ENCODE measurements at regions not wholly inside any gene's neighbourhood (a gene's known extent, or its start where the extent isn't known, plus 50 kb on each side); places are given as distances from the start of the nearest gene placed in this dataset.

DNA sequence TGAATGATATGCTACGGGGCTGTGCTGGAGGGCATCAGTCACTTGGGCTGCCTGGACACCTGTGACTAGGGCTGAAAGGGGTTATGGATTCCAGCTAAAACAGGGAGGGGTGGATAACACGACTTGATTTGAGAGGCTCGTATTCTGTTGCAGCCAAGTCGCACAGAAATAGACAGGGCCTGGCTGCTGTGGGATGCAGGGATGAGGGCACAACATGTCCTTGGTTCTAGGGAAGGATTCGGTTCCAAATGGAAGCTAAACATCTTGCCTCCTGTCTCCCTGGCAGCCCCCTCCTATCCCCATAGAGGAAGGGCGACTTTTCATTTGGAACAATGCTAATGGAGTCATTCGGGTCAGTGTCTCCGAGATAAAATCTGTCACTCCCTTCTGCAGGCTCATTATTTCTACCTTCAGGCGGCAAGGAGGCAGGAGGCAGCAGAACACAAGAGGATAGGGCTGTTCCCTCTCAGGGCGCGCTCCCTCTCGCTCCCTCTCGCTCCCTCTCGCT is 433.8 kb upstream of the RBMS3 start:
- DNase-seq: no peak
- intact Hi-C loops (cut with DNase I): no loop called here
- no peak for ATAC-seq (ENCODE audit: poor library complexity)

DNA sequence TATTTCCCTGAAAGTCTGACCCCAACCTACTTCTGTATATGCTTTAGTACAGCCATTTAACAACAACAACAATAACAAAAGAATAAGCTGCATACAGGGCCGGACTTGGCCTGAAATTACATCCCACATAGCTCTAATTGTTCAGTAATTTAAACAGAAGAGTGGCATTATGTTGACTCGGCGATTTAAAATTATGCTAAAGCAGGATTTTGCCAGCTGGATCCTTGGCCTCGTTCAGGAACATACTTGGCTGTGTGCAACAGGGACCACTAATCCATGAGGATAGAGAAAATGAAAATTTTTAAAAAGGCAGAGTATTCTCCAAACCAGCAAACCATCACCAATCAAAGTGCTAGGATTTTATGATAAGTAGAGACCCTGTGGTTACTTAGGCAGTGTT is 433.1 kb upstream of the RBMS3 start:
- ATAC-seq (ENCODE audit: poor library complexity): no peak
- no peak for DNase-seq
- intact Hi-C loops (cut with DNase I): no loop called here

DNA sequence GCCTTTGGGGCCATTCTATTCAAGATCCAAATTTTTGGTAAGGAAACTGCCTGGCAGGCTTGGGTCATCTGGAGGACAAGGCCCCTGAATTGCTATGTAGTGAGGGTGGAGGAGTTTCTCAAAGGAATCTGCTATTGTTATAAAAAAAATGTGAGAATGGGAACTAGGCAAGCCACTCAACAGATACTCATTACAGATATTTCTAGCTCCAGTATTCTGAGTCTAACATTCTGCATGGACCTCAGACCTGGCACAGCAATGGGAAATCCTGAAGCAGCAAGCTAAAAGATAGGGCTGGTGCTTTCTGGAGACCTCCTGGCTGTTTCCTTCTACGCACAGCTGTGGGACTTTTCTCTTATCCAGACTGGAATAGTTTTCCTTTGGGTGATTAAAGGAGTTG is 430.7 kb upstream of the RBMS3 start:
- peak; percentile 38 for ATAC-seq (ENCODE audit: poor library complexity)
- intact Hi-C loops (cut with DNase I): no loop called here

GRCh38 chr3:28853830-28854229 is 427.0 kb upstream of the RBMS3 start:
- DNase-seq: no peak
- ATAC-seq (ENCODE audit: poor library complexity): no peak
- intact Hi-C loops (cut with DNase I): no loop called here

More for the DNA sequence above, 430.7 kb upstream of the RBMS3 start:
- DNase-seq: no peak

GRCh38 chr3:28856796-28857195 is 424.1 kb upstream of the RBMS3 start:
- DNase-seq (no peak), ATAC-seq (ENCODE audit: poor library complexity) (no peak)
- intact Hi-C loops (cut with DNase I): no loop called here

GRCh38 chr3:28859897-28860296 is 421.0 kb upstream of the RBMS3 start:
- intact Hi-C loops (cut with DNase I): no loop called here
- ATAC-seq (ENCODE audit: poor library complexity) (no peak), DNase-seq (no peak)

DNA sequence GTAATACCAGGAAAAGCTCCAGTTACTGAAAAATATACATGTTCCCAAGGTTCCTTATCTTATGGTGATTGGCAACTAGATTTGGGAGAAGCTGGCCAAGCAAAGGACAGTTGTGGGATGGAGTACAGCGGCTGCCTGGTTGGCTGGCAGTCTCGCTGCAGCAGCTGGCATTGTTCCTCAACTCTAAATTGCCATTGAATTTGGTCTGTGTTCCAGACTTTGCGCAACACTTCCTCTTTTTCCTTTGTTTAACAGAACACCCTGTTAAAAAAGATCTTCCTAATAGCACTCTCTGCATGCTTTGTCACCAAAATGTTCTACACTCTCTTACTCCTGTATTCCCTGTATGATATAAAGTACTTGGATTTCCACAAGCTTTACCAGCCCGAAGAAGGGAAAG is 420.6 kb upstream of the RBMS3 start:
- peak; percentile 63 for DNase-seq
- intact Hi-C loops (cut with DNase I): no loop called here
- peak; percentile 74 for ATAC-seq (ENCODE audit: poor library complexity)

DNA sequence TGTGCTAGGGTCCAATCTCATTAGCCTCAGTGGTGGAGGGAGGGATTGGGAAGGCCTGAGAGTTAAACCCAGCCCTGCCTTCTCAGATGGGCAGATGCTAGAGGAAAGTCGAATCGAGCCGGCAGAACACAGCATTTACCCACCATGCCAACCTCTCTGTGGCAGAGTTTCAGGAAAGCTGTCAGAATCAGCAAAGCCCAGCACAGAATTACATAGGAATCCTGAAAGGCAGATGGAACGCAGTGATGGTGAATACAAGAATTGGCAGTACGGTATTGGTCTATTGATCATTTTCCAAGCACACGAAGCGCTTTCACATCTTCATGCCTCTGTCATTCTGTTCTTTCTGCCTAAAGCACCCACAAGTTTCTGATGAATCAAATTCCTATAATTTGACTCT is 417.7 kb upstream of the RBMS3 start:
- ATAC-seq (ENCODE audit: poor library complexity) (no peak), DNase-seq (no peak)
- intact Hi-C loops (cut with DNase I): no loop called here

- ATAC-seq (ENCODE audit: poor library complexity) (no peak), DNase-seq (no peak)
- intact Hi-C loops (cut with DNase I): no loop called here
Measured at GRCh38 chr3:28867836-28868235, 413.0 kb upstream of the RBMS3 start.

- DNase-seq (no peak), ATAC-seq (ENCODE audit: poor library complexity) (no peak)
- intact Hi-C loops (cut with DNase I): no loop called here
Measured at GRCh38 chr3:28868897-28869296, 412.0 kb upstream of the RBMS3 start.

DNA sequence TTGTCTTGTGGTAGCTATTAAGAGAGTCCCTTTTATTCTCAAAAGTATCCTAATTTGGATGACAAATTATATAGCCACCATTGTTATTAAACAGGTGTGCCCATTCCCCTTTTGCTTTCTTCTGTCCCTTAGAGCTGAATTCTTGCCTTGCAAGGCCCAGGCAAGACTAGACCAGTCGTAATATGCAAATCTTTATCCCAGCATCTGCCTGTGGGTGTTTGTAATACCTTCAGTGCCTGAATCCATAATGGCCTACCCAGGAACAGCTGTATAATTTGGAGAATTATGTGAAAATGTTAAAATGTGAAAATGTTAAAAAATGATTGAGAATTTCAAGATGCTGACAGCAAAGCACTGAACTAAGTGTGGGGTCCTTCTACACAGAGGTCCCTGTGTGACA is 403.0 kb upstream of the RBMS3 start:
- intact Hi-C loops (cut with DNase I): no loop called here

GRCh38 chr3:28890373-28890772 is 390.5 kb upstream of the RBMS3 start:
- DNase-seq (no peak), ATAC-seq (ENCODE audit: poor library complexity) (no peak)
- intact Hi-C loops (cut with DNase I): no loop called here

More for the DNA sequence above, 403.0 kb upstream of the RBMS3 start:
- ATAC-seq (ENCODE audit: poor library complexity): no peak
- no peak for DNase-seq

GRCh38 chr3:28891485-28891884 is 389.4 kb upstream of the RBMS3 start:
- ATAC-seq (ENCODE audit: poor library complexity) (no peak), DNase-seq (no peak)
- intact Hi-C loops (cut with DNase I): no loop called here

DNA sequence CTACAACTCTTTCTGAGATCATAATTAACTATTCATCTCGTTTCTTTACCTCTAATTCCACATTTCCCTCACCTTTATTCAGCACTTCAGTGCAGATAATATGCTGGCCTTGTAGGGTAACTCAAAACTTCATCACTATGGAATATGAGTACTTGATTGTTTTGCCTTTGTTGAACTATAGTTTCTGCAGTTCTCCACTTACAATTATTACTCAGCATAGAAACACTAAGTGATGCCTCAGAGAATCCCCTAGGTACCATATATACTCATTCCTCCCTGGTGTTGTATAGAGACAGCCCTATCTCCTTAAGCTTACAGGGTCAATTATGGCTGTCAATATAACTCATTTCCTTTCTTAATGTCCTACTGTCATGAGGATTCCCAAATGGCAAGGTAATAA is 380.6 kb upstream of the RBMS3 start:
- intact Hi-C loops (cut with DNase I): no loop called here
- DNase-seq (no peak), ATAC-seq (ENCODE audit: poor library complexity) (no peak)

- intact Hi-C loops (cut with DNase I): no loop called here
- DNase-seq (no peak), ATAC-seq (ENCODE audit: poor library complexity) (no peak)
Measured at GRCh38 chr3:28901018-28901417, 379.9 kb upstream of the RBMS3 start.

GRCh38 chr3:28903171-28903601 is 377.7 kb upstream of the RBMS3 start:
- intact Hi-C loops (cut with DNase I): no loop called here
- no peak for ATAC-seq (ENCODE audit: poor library complexity)
- DNase-seq: no peak

GRCh38 chr3:28905798-28906197 is 375.1 kb upstream of the RBMS3 start:
- DNase-seq (no peak), ATAC-seq (ENCODE audit: poor library complexity) (no peak)
- intact Hi-C loops (cut with DNase I): no loop called here

GRCh38 chr3:28906561-28907310 is 374.1 kb upstream of the RBMS3 start:
- intact Hi-C loops (cut with DNase I): no loop called here
- DNase-seq (no peak), ATAC-seq (ENCODE audit: poor library complexity) (no peak)

DNA sequence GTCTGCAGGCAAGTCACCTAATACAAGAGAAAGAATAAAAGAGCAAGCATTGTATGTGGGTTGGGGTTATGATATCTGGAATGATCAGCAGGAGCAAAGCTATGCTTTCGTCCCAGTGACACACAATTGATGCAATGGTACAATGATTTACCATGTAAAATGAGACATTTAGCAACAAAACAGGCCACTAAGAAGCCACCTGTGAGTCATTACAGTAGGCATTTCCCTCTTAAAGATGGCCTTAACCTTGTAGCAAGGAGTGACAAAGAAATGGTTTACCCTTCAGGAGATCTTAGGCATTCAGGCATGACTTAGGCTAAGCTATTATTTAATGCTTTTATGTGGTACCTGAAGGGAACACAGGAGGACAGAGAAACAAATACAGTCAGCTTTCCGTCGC is 373.3 kb upstream of the RBMS3 start:
- DNase-seq: no peak
- intact Hi-C loops (cut with DNase I): no loop called here
- no peak for ATAC-seq (ENCODE audit: poor library complexity)

DNA sequence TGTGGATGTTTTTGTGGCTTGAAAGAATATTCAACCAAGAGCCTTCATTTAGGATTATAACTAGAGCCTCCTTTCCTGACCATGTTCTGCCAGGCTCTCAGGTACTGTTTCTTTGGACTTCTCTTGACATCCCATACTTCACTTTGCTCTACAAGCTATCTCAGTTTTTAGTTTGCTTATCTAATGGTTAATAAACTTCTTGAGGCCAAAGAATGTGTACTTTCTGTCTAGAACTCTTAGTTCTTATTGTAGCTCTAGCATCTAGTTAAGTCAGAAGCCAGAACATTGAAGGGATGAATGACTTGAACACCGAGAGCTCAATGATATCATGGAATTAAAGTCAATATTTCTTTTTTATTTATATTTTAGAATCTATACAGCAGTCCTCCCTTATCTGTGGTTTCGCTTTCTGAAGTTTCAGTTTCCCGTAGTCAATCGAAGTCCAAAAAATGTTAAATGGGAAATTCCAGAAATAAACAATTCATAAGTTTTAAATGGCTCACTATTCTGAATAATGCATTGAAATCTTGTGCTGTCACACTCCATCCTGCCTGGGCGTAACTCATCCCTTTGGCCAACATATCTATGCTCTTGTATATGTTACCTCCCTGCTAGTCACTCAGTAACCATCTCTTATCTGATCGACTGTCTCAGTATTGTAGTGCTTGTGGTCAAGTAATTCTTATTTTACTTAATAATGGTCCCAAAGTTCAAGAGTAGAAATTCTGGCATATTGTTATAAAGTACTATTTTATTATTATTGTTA is 368.6 kb upstream of the RBMS3 start:
- ATAC-seq (ENCODE audit: poor library complexity): no peak
- DNase-seq: no peak
- intact Hi-C loops (cut with DNase I): no loop called here
